PC-9 (cell line): ENCODE measurements at regions not wholly inside any gene's neighbourhood (a gene's known extent, or its start where the extent isn't known, plus 50 kb on each side); places are given as distances from the start of the nearest gene placed in this dataset.

Experiments used
- BruUV-seq: library from RNA; stranded (reverse); fragments of 400-500 nt; replicated peaks from 2 replicates; lab custom pipeline; 2021; lab: Mats Ljungman, UMichigan
- CTCF ChIA-PET: fragments of 300-600 bp; sonication (Branson Sonifier 250); formaldehyde crosslinking; loops from one replicate; lab custom pipeline; 2022; ENCODE audit warnings: antibody characterized with exemption; lab: Charles Lee
- POLR2A ChIA-PET: fragments of 300-600 bp; sonication (Branson Sonifier 250); formaldehyde crosslinking; loops from one replicate; lab custom pipeline; 2022; ENCODE audit warnings: antibody characterized with exemption; ENCODE audit not compliant: unreplicated experiment; lab: Charles Lee
- DNase-seq, 2 experiments: peaks; one replicate each; pipeline versions ENCODE4 v3.0.0 to v3.0.0-alpha.2; 2015 to 2022; ENCODE audit warnings: mixed read lengths in 1 of 2
- H2AFZ ChIP-seq: fragments of 200-600 bp; sonication (generic); 2 replicates; pipeline ENCODE4 v1.8.1; 2017; ENCODE audit warnings: antibody characterized with exemption
- H3F3A ChIP-seq: fragments of 200-600 bp; sonication (generic); 2 replicates; pipeline ENCODE4 v1.8.1; 2017; ENCODE audit warnings: antibody characterized with exemption, mild to moderate bottlenecking, low read depth; ENCODE audit not compliant: insufficient read depth
- H3K27ac ChIP-seq: fragments of 200-600 bp; sonication (generic); 2 replicates; pipeline ENCODE4 v1.6.1; 2016; ENCODE audit warnings: mixed run types
- H3K27me3 ChIP-seq: fragments of 200-600 bp; sonication (generic); 2 replicates; pipeline ENCODE4 v1.6.1; 2016; ENCODE audit warnings: low read depth, mixed run types; ENCODE audit not compliant: insufficient read depth
- H3K36me3 ChIP-seq: fragments of 200-600 bp; sonication (generic); 2 replicates; pipeline ENCODE4 v1.6.1; 2016; ENCODE audit warnings: low read depth, mixed run types
- H3K4me1 ChIP-seq: fragments of 200-600 bp; sonication (generic); replicated peaks from 2 replicates; pipeline ENCODE4 v1.6.1; 2016; ENCODE audit warnings: mixed run types; ENCODE audit not compliant: insufficient read depth
- H3K4me2 ChIP-seq: fragments of 200-600 bp; sonication (generic); 2 replicates; pipeline ENCODE4 v1.6.1; 2017; ENCODE audit warnings: mixed run types
- H3K4me3 ChIP-seq: fragments of 200-600 bp; sonication (generic); 2 replicates; pipeline ENCODE4 v1.6.1; 2016; ENCODE audit warnings: mixed run types
- H3K79me2 ChIP-seq: fragments of 200-600 bp; sonication (generic); 2 replicates; pipeline ENCODE4 v1.6.1; 2017; ENCODE audit warnings: low read depth, mixed run types
- H3K9me2 ChIP-seq: fragments of 200-600 bp; sonication (generic); 2 replicates; pipeline ENCODE4 v1.8.1; 2017; ENCODE audit warnings: mild to moderate bottlenecking; ENCODE audit not compliant: insufficient read depth
- H3K9me3 ChIP-seq: fragments of 200-600 bp; sonication (generic); 2 replicates; pipeline ENCODE4 v1.8.1; 2016; ENCODE audit warnings: low read depth; ENCODE audit not compliant: insufficient read depth
- H4K20me1 ChIP-seq: fragments of 200-600 bp; sonication (generic); 2 replicates; pipeline ENCODE4 v1.8.1; 2017; ENCODE audit not compliant: insufficient read depth
- CTCF ChIP-seq: fragments of 200-600 bp; sonication (generic); conservative IDR thresholded peaks from 2 replicates; pipeline ENCODE4 v1.6.1; 2017; ENCODE audit warnings: mixed run types, antibody characterized with exemption, mild to moderate bottlenecking, moderate library complexity
- EZH2 ChIP-seq: fragments of 200-600 bp; sonication (generic); IDR thresholded peaks from 2 replicates; pipeline ENCODE4 v1.8.0; 2017; ENCODE audit warnings: antibody characterized with exemption, low read depth
- intact Hi-C: fragments of 100-400 bp; cut with micrococcal nuclease; formaldehyde crosslinking; loops from one replicate; pipeline ENCODE4 v1.10.0; 2022; ENCODE audit not compliant: unreplicated experiment

- H3K4me1 ChIP-seq, result no peaks in the 10 kb centered on the region
- H2AFZ ChIP-seq, result no peak overlapping the region
- no peak for DNase-seq
- no peaks in the 10 kb centered on the region for H3K27me3 ChIP-seq
- no peaks in the 10 kb centered on the region for H4K20me1 ChIP-seq
- TF ChIP-seq EZH2, result no peak
- no peak for TF ChIP-seq CTCF
- H3K4me2 ChIP-seq, result no peak overlapping the region
- no peaks in the 10 kb centered on the region for H3K36me3 ChIP-seq
- H3F3A ChIP-seq, result no peaks in the 10 kb centered on the region
- BruUV-seq, result no TSS peak
- H3K79me2 ChIP-seq, result no peaks in the 10 kb centered on the region
- POLR2A ChIA-PET, result no interaction called here
- H3K4me3 ChIP-seq, result no peak overlapping the region
- CTCF ChIA-PET, result no interaction called here
- H3K9me3 ChIP-seq, result no peaks in the 10 kb centered on the region
- intact Hi-C loops, result no loop called here
- no peaks in the 10 kb centered on the region for H3K9me2 ChIP-seq
- H3K27ac ChIP-seq, result no peak overlapping the region
Observed at GRCh38 chr3:26246901-26247300, 375.7 kb upstream of the LRRC3B start.

GRCh38 chr3:26247712-26248111 lies 374.9 kb upstream of the LRRC3B start:
- TF ChIP-seq CTCF (no peak), EZH2 (no peak)
- no TSS peak for BruUV-seq

GRCh38 chr3:26252001-26252400 lies 370.6 kb upstream of the LRRC3B start:
- Histone ChIP-seq H3K9me3 (no peaks in the 10 kb centered on the region), H3K27me3 (no peaks in the 10 kb centered on the region), H3K4me3 (no peak overlapping the region), H3K27ac (no peak overlapping the region), H3K36me3 (no peaks in the 10 kb centered on the region), H3K4me2 (no peak overlapping the region), H3F3A (no peaks in the 10 kb centered on the region), H2AFZ (no peak overlapping the region), H3K79me2 (no peaks in the 10 kb centered on the region), H4K20me1 (no peaks in the 10 kb centered on the region), H3K9me2 (no peaks in the 10 kb centered on the region), H3K4me1 (no peaks in the 10 kb centered on the region)
- DNase-seq, result no peak
- intact Hi-C loops, result no loop called here
- no TSS peak for BruUV-seq
- TF ChIP-seq CTCF, result no peak
- TF ChIP-seq EZH2, result no peak
- ChIA-PET POLR2A (no interaction called here), CTCF (no interaction called here)

More at GRCh38 chr3:26247712-26248111, 374.9 kb upstream of the LRRC3B start:
- H3F3A ChIP-seq, result no peaks in the 10 kb centered on the region
- H3K27ac ChIP-seq, result no peak overlapping the region
- H3K4me2 ChIP-seq, result no peak overlapping the region
- H3K79me2 ChIP-seq, result no peaks in the 10 kb centered on the region
- intact Hi-C loops, result no loop called here
- no peak overlapping the region for H3K4me3 ChIP-seq
- H3K27me3 ChIP-seq, result no peaks in the 10 kb centered on the region
- no peaks in the 10 kb centered on the region for H4K20me1 ChIP-seq
- no peak for DNase-seq
- H2AFZ ChIP-seq, result no peak overlapping the region
- ChIA-PET POLR2A (no interaction called here), CTCF (no interaction called here)
- H3K9me2 ChIP-seq, result no peaks in the 10 kb centered on the region
- no peaks in the 10 kb centered on the region for H3K4me1 ChIP-seq
- H3K9me3 ChIP-seq, result no peaks in the 10 kb centered on the region
- no peaks in the 10 kb centered on the region for H3K36me3 ChIP-seq
